GM12865 (cell line): ENCODE measurements at regions not wholly inside any gene's neighbourhood (a gene's known extent, or its start where the extent isn't known, plus 50 kb on each side); places are given as distances from the start of the nearest gene placed in this dataset.

Source experiments
- DNase-seq: peaks from one replicate; pipeline ENCODE4 v3.0.0; 2010; ENCODE audit warnings: low read depth
- H3K4me3 ChIP-seq: 2 replicates; pipeline ENCODE4 v1.5.1; 2011; ENCODE audit warnings: mild to moderate bottlenecking, low read depth, low read length, control low read depth
- TF ChIP-seq, protein P1 (sequence below): IDR thresholded peaks from 2 replicates; pipeline ENCODE4 v1.5.1; 2011; ENCODE audit warnings: low read length, control low read depth, low read depth, inconsistent platforms; ENCODE audit not compliant: insufficient read depth; ENCODE audit errors: missing control alignments

DNA sequence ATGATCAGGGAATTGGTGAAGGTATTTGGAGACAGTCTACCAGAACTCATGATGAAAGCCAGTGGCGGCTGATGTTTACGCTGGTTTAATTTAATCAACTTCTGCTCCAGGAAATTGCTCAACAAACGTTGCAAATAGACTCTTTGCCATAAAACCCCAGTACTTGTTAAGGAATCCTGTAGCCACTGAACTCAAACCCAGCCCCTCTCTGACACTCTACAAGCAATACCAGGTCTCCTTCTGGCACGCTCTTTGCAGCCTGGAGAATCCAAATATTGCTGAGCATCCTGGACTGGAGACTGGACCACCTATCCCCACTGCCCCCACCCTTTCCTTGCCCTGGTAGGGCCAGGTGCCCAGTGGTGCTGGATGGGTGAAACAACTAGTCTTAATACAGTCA lies 308.2 kb downstream of the FBXO15 start:
- no peak overlapping the region for H3K4me3 ChIP-seq
- DNase-seq = no peak
- TF ChIP-seq, protein P1, sequence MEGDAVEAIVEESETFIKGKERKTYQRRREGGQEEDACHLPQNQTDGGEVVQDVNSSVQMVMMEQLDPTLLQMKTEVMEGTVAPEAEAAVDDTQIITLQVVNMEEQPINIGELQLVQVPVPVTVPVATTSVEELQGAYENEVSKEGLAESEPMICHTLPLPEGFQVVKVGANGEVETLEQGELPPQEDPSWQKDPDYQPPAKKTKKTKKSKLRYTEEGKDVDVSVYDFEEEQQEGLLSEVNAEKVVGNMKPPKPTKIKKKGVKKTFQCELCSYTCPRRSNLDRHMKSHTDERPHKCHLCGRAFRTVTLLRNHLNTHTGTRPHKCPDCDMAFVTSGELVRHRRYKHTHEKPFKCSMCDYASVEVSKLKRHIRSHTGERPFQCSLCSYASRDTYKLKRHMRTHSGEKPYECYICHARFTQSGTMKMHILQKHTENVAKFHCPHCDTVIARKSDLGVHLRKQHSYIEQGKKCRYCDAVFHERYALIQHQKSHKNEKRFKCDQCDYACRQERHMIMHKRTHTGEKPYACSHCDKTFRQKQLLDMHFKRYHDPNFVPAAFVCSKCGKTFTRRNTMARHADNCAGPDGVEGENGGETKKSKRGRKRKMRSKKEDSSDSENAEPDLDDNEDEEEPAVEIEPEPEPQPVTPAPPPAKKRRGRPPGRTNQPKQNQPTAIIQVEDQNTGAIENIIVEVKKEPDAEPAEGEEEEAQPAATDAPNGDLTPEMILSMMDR = no peak

- DNase-seq = no peak
- H3K4me3 ChIP-seq = no peak overlapping the region
- TF ChIP-seq, protein P1 = no peak
Measured at GRCh38 chr18:73838107-73838506, 309.5 kb downstream of the FBXO15 start.

- TF ChIP-seq, protein P1 = no peak
- no peak overlapping the region for H3K4me3 ChIP-seq
- no peak for DNase-seq
Measured at GRCh38 chr18:73835656-73836364, 311.8 kb downstream of the FBXO15 start.

GRCh38 chr18:73835039-73835438 lies 312.6 kb downstream of the FBXO15 start:
- no peak overlapping the region for H3K4me3 ChIP-seq
- no peak for DNase-seq
- TF ChIP-seq, protein P1 = no peak

GRCh38 chr18:73831688-73832087 lies 315.9 kb downstream of the FBXO15 start:
- DNase-seq = no peak
- H3K4me3 ChIP-seq = no peak overlapping the region
- TF ChIP-seq, protein P1 = no peak

DNA sequence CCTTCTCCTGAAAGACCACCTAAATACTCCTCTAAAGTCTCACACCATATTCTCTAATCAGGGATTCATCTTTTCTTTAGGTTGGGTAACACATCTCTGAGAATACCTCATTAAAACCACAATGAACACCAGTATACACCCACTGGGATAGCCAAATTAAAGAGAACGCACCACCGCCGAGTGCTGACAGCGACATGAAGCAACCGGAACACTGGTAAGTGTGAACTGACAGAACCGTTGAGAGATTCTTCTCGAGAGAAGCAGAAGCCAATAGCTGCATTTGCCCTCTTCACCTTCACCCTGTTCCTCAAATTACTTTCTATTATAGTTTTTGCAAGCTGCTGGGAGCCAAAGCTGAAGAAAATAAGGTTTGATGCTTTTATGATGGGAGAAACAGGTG lies 318.5 kb downstream of the FBXO15 start:
- H3K4me3 ChIP-seq = no peak overlapping the region
- TF ChIP-seq, protein P1 = no peak
- DNase-seq = no peak

GRCh38 chr18:73827801-73828200 lies 319.8 kb downstream of the FBXO15 start:
- DNase-seq = no peak
- TF ChIP-seq, protein P1 = no peak
- H3K4me3 ChIP-seq = no peak overlapping the region
